ENCODE measurements at regions not wholly inside any gene's neighbourhood (a gene's known extent, or its start where the extent isn't known, plus 50 kb on each side); places are given as distances from the start of the nearest gene placed in this dataset.
"Not testable (repeated sequence)": the region's sequence is repeated elsewhere in the genome, so short reads cannot be mapped to it uniquely, and the experiment has no call there.

- no peak overlapping the region for H3K4me3 ChIP-seq (ENCODE audit: low read depth, low read length)
- DNase-seq (ENCODE audit: low read depth): no peak
- TF ChIP-seq, protein P1, sequence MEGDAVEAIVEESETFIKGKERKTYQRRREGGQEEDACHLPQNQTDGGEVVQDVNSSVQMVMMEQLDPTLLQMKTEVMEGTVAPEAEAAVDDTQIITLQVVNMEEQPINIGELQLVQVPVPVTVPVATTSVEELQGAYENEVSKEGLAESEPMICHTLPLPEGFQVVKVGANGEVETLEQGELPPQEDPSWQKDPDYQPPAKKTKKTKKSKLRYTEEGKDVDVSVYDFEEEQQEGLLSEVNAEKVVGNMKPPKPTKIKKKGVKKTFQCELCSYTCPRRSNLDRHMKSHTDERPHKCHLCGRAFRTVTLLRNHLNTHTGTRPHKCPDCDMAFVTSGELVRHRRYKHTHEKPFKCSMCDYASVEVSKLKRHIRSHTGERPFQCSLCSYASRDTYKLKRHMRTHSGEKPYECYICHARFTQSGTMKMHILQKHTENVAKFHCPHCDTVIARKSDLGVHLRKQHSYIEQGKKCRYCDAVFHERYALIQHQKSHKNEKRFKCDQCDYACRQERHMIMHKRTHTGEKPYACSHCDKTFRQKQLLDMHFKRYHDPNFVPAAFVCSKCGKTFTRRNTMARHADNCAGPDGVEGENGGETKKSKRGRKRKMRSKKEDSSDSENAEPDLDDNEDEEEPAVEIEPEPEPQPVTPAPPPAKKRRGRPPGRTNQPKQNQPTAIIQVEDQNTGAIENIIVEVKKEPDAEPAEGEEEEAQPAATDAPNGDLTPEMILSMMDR (conservative IDR thresholded peaks at IDR 0.05; ENCODE audit: low read depth, low read length): no peak
Measured at GRCh38 chr4:11839889-11840288, 411.2 kb upstream of the HS3ST1 start.

DNA sequence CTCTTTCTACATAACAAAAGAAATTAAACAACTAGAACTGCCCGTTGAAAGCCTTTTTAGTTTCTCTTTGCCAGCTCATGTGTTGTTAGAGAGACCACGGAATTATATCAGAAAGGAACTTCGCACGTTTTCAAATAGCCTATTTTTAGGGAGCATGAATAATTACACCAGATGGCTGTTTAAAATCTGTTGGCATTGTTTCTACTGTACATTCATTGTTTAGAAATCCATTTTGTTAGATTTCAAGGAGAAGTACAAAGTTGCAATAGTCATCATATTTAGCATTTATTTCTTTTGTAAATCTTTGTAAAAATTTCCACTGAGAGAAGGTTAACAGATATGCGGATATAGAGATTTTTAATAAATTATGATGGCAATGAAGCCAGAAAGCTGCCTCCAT is 403.0 kb upstream of the HS3ST1 start:
- DNase-seq (ENCODE audit: low read depth): no peak
- H3K4me3 ChIP-seq (ENCODE audit: low read depth, low read length): no peak overlapping the region
- TF ChIP-seq, protein P1 (conservative IDR thresholded peaks at IDR 0.05; ENCODE audit: low read depth, low read length): no peak

DNA sequence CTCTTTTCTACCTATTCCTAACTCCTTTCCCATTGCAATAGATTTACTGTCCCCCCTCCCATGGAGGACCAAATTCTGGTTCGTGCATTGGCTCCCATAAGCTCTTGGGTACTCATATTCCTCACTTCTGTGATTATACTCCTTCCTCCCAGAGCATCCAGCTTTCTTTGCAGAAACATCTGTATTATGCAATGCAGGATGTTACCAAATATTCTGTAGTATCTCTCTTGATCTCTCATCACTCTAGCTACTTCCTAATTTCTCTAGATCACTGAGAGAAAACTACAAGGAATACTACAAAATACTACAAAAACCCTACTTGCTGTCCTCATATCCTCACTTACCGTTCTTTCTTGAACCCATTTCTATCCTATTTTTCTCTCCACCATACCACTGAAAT is 395.9 kb upstream of the HS3ST1 start:
- no peak overlapping the region for H3K4me3 ChIP-seq (ENCODE audit: low read depth, low read length)
- TF ChIP-seq, protein P1 (conservative IDR thresholded peaks at IDR 0.05; ENCODE audit: low read depth, low read length): no peak
- DNase-seq (ENCODE audit: low read depth): no peak

- H3K4me3 ChIP-seq (ENCODE audit: low read depth, low read length): no peak overlapping the region
- no peak for DNase-seq (ENCODE audit: low read depth)
- TF ChIP-seq, protein P1 (conservative IDR thresholded peaks at IDR 0.05; ENCODE audit: low read depth, low read length): no peak
Measured at GRCh38 chr4:11821772-11822430, 393.2 kb upstream of the HS3ST1 start.

- TF ChIP-seq, protein P1 (conservative IDR thresholded peaks at IDR 0.05; ENCODE audit: low read depth, low read length): no peak
- no peak for DNase-seq (ENCODE audit: low read depth)
- H3K4me3 ChIP-seq (ENCODE audit: low read depth, low read length): no peak overlapping the region
Measured at GRCh38 chr4:11817088-11817487, 388.4 kb upstream of the HS3ST1 start.

DNA sequence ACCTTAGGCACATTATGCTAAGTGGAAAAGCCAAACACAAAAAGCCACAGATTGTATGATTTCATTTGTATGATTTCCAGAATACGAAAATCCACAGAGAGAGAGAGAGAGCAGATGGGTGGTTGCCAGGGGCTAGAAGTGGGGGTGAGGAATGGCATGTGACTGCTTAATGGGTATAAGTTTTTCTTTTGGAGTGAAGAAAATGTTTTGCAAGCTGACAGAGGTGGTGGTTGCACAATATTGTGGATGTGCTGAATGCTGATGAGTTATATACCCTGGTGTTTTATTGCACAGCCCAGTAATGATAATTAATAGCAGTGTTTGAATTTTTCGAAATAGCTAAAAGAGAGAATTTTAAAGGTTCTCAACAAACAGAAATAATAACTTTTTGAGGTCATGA is 386.1 kb upstream of the HS3ST1 start:
- TF ChIP-seq, protein P1 (conservative IDR thresholded peaks at IDR 0.05; ENCODE audit: low read depth, low read length): no peak
- no peak for DNase-seq (ENCODE audit: low read depth)
- H3K4me3 ChIP-seq (ENCODE audit: low read depth, low read length): no peak overlapping the region

DNA sequence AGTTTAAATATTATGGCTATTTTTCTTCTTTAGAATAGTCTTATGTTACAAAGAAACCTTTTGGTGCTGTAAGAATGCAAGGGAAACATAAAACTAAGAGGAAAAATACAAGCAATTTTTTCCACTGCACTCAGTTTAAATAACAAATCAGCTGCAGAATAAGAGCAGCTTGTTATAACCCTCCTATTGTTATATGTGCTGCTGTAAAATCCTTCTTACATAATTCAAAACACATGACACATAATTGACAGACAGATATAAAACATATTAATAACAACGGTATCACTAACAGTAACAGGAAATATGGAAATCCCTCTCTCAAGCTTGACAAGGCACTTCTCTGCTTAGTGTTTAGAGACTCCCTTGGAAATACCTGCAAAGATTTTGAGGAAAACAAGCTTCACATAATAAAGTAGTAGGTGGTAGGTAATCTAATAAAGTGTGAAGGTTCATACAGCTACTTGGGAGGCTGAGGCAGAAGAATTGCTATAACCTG is 385.3 kb upstream of the HS3ST1 start:
- no peak overlapping the region for H3K4me3 ChIP-seq (ENCODE audit: low read depth, low read length)
- DNase-seq (ENCODE audit: low read depth): no peak
- TF ChIP-seq, protein P1 (conservative IDR thresholded peaks at IDR 0.05; ENCODE audit: low read depth, low read length): no peak

- not testable (repeated sequence) for H3K4me3 ChIP-seq (ENCODE audit: low read depth, low read length); DNase-seq (ENCODE audit: low read depth)
Measured at GRCh38 chr4:11811521-11811920, 382.8 kb upstream of the HS3ST1 start.

Data from epithelial cell of proximal tubule (primary cell).